A549 (cell line): ENCODE measurements at regions not wholly inside any gene's neighbourhood (a gene's known extent, or its start where the extent isn't known, plus 50 kb on each side); places are given as distances from the start of the nearest gene placed in this dataset.

Source experiments
- BHLHE40 ChIP-seq: IDR thresholded peaks from 2 replicates; pipeline ENCODE4 v1.6.1; 2012; ENCODE audit warnings: low read depth, low read length, inconsistent platforms
- CBX8 ChIP-seq: fragments of 200-600 bp; sonication (generic); IDR thresholded peaks from 2 replicates; pipeline ENCODE4 v1.6.1; 2016
- CHD4 ChIP-seq: fragments of 200-600 bp; sonication (generic); IDR thresholded peaks from 2 replicates; pipeline ENCODE4 v1.6.1; 2016; ENCODE audit warnings: antibody characterized with exemption, mild to moderate bottlenecking, borderline replicate concordance
- CTCF ChIP-seq: fragments of >200 bp; sonication (Bioruptor Twin); formaldehyde crosslinking; IDR thresholded peaks from 3 replicates; pipeline ENCODE4 v1.5.1; 2016
- EP300 ChIP-seq, 2 experiments: fragments of >200 bp; sonication (Bioruptor Twin); formaldehyde crosslinking; IDR thresholded peaks; 2 replicates in 1 of 2; 3 replicates in 1 of 2; pipeline ENCODE4 v1.6.1; 2016 to 2017
- GATA3 ChIP-seq: IDR thresholded peaks from 2 replicates; pipeline ENCODE4 v1.6.1; 2012; ENCODE audit warnings: borderline replicate concordance
- HEYL ChIP-seq: fragments of 250-450 bp; sonication (Bioruptor Pico); IDR thresholded peaks from 2 replicates; pipeline ENCODE4 v1.8.0; 2021; ENCODE audit warnings: mild to moderate bottlenecking, moderate library complexity
- KDM1A ChIP-seq: fragments of 200-600 bp; sonication (generic); IDR thresholded peaks from 2 replicates; pipeline ENCODE4 v1.6.1; 2016; ENCODE audit warnings: low read depth, mild to moderate bottlenecking
- MYC ChIP-seq: IDR thresholded peaks from 2 replicates; pipeline ENCODE4 v1.6.1; 2012; ENCODE audit warnings: mild to moderate bottlenecking, inconsistent platforms, low read length, improper control_type of control experiment, borderline replicate concordance
- NFE2L2 ChIP-seq: fragments of 150-350 bp; conservative IDR thresholded peaks from 2 replicates; pipeline ENCODE4 v1.6.1; 2014; ENCODE audit warnings: low read length
- POLR2A ChIP-seq: IDR thresholded peaks from 2 replicates; pipeline ENCODE4 v1.6.1; 2012; ENCODE audit warnings: mild to moderate bottlenecking, low read length
- RAD21 ChIP-seq, 2 experiments: fragments of >200 bp in 1 of 2; sonication (Bioruptor Twin) in 1 of 2; formaldehyde crosslinking in 1 of 2; IDR thresholded peaks in 1 of 2; conservative IDR thresholded peaks in 1 of 2; 2 replicates in 1 of 2; 3 replicates in 1 of 2; pipeline ENCODE4 v1.6.1; 2012 to 2018; ENCODE audit warnings: inconsistent platforms in 1 of 2

GRCh38 chr14:95458906-95459305, 57.5 kb downstream of the SYNE3 start:
- TF ChIP-seq HEYL (CRISPR knock-in tag) (no peak), NFE2L2 (no peak), GATA3 (no peak), BHLHE40 (no peak), POLR2A (no peak), CTCF (no peak), KDM1A (no peak), RAD21 (conservative IDR thresholded peaks at IDR 0.05 in 1 of 2, IDR thresholded peaks at IDR 0.05 in 1 of 2) (no peak), MYC (no peak), CBX8 (no peak), EP300 (IDR thresholded peaks at IDR 0.05) (no peak), CHD4 (no peak)
